Trophoblast cell (in vitro differentiated cells and primary cell): ENCODE measurements at regions not wholly inside any gene's neighbourhood (a gene's known extent, or its start where the extent isn't known, plus 50 kb on each side); places are given as distances from the start of the nearest gene placed in this dataset.

Experiments
- DNase-seq, 2 donors: peaks; one replicate each; pipeline ENCODE4 v3.0.0-alpha.2; 2016
- H2AFZ ChIP-seq: 2 replicates; pipeline ENCODE4 v1.6.1; 2013; ENCODE audit warnings: low read length, moderate library complexity, mild to moderate bottlenecking; ENCODE audit not compliant: insufficient read depth, poor library complexity
- H2AK5ac ChIP-seq: 2 replicates; pipeline ENCODE4 v1.6.1; 2013; ENCODE audit warnings: mild to moderate bottlenecking, low read length
- H2BK120ac ChIP-seq: 2 replicates; pipeline ENCODE4 v1.6.1; 2013; ENCODE audit warnings: low read length, mild to moderate bottlenecking, moderate library complexity; ENCODE audit not compliant: insufficient read depth, poor library complexity
- H2BK12ac ChIP-seq: 2 replicates; pipeline ENCODE4 v1.6.1; 2013; ENCODE audit warnings: mild to moderate bottlenecking, low read length, moderate library complexity
- H2BK5ac ChIP-seq: 2 replicates; pipeline ENCODE4 v1.6.1; 2013; ENCODE audit warnings: low read length, low read depth, moderate library complexity, mild to moderate bottlenecking; ENCODE audit not compliant: poor library complexity
- H3K14ac ChIP-seq: 2 replicates; pipeline ENCODE4 v1.6.1; 2013; ENCODE audit warnings: mild to moderate bottlenecking, low read length
- H3K18ac ChIP-seq: 2 replicates; pipeline ENCODE4 v1.6.1; 2013; ENCODE audit warnings: mild to moderate bottlenecking, low read length
- H3K23ac ChIP-seq: 2 replicates; pipeline ENCODE4 v1.6.1; 2013; ENCODE audit warnings: low read length
- H3K27ac ChIP-seq: 2 replicates; pipeline ENCODE4 v1.5.1; 2013; ENCODE audit warnings: low read depth, mild to moderate bottlenecking, inconsistent platforms, low read length, moderate library complexity
- H3K27me3 ChIP-seq: 2 replicates; pipeline ENCODE4 v1.6.1; 2013; ENCODE audit warnings: inconsistent platforms, mild to moderate bottlenecking, low read length, moderate library complexity; ENCODE audit not compliant: insufficient read depth
- H3K36me3 ChIP-seq, 2 experiments: 1 replicate in 1 of 2; 2 replicates in 1 of 2; pipeline ENCODE4 v1.6.1; 2013; ENCODE audit warnings: low read length in 2 of 2, mild to moderate bottlenecking in 2 of 2, moderate library complexity in 1 of 2; ENCODE audit not compliant: insufficient read depth in 2 of 2, control insufficient read depth in 1 of 2
- H3K4ac ChIP-seq: 2 replicates; pipeline ENCODE4 v1.6.1; 2013; ENCODE audit warnings: low read depth, mild to moderate bottlenecking, low read length, moderate library complexity
- H3K4me1 ChIP-seq, 2 experiments: 1 replicate in 1 of 2; 2 replicates in 1 of 2; pipeline ENCODE4 v1.6.1; 2013; ENCODE audit warnings: low read length in 2 of 2, mild to moderate bottlenecking in 2 of 2, moderate library complexity in 1 of 2; ENCODE audit not compliant: insufficient read depth in 2 of 2, control insufficient read depth in 1 of 2
- H3K4me2 ChIP-seq: 2 replicates; pipeline ENCODE4 v1.6.1; 2013; ENCODE audit warnings: inconsistent platforms, mild to moderate bottlenecking, low read length, moderate library complexity
- H3K4me3 ChIP-seq: 2 replicates; pipeline ENCODE4 v1.5.1; 2013; ENCODE audit warnings: mild to moderate bottlenecking, low read depth, low read length, inconsistent platforms
- H3K79me1 ChIP-seq: one replicate; pipeline ENCODE4 v1.6.1; 2013; ENCODE audit warnings: low read length
- H3K79me2 ChIP-seq: 2 replicates; pipeline ENCODE4 v1.6.1; 2013; ENCODE audit warnings: low read length, mild to moderate bottlenecking; ENCODE audit not compliant: control insufficient read depth, insufficient read depth, poor library complexity
- H3K9ac ChIP-seq: 2 replicates; pipeline ENCODE4 v1.6.1; 2013; ENCODE audit warnings: mild to moderate bottlenecking, low read length
- H3K9me3 ChIP-seq: 2 replicates; pipeline ENCODE4 v1.6.1; 2013; ENCODE audit warnings: low read depth, mild to moderate bottlenecking, control low read depth, inconsistent platforms, low read length; ENCODE audit not compliant: insufficient read depth
- H4K12ac ChIP-seq: 2 replicates; pipeline ENCODE4 v1.6.1; 2013; ENCODE audit warnings: low read depth, mild to moderate bottlenecking, low read length, moderate library complexity
- H4K8ac ChIP-seq: 2 replicates; pipeline ENCODE4 v1.6.1; 2013; ENCODE audit warnings: low read depth, mild to moderate bottlenecking, low read length, moderate library complexity
- H4K91ac ChIP-seq: one replicate; pipeline ENCODE4 v1.6.1; 2013; ENCODE audit warnings: low read depth, mild to moderate bottlenecking, low read length, moderate library complexity
- WGBS: extraction: QIAGEN DNeasy Blood & Tissue Kit; methylation state at CpG from one replicate; pipeline ENCODE4 v1.1.7; 2013; ENCODE audit warnings: missing lambda C conversion rate; ENCODE audit not compliant: insufficient read length, insufficient coverage; ENCODE audit errors: extremely low coverage; 5-methylcytosine and 5-hydroxymethylcytosine counted together

GRCh38 chr1:228873709-228874108 is 138.4 kb downstream of the RHOU start:
- H3K4me3 ChIP-seq = no peak overlapping the region
- H3K9me3 ChIP-seq = no peaks in the 10 kb centered on the region
- H3K18ac ChIP-seq = no peak overlapping the region
- H2AFZ ChIP-seq = no peak overlapping the region
- H3K4me1 ChIP-seq = peaks cover 17 to 20% of the 10 kb centered on the region in 2 experiments
- H3K14ac ChIP-seq = no peak overlapping the region
- H3K79me2 ChIP-seq = no peaks in the 10 kb centered on the region
- peaks cover 13% of the 10 kb centered on the region for H3K79me1 ChIP-seq
- no peaks in the 10 kb centered on the region for H3K27me3 ChIP-seq
- peak overlapping the region; percentile 17 for H4K8ac ChIP-seq
- peak overlapping the region; percentile 92 for H2BK120ac ChIP-seq
- peak overlapping the region; percentile 80 for H2BK5ac ChIP-seq
- peak overlapping the region; percentile 66 for H3K27ac ChIP-seq
- H3K36me3 ChIP-seq = no peaks in the 10 kb centered on the region
- H3K4ac ChIP-seq = no peak overlapping the region
- WGBS = no CpG with 5 or more reads among the region's 3 CpGs
- no peak overlapping the region for H3K23ac ChIP-seq
- H2BK12ac ChIP-seq = peak overlapping the region; percentile 33
- H3K4me2 ChIP-seq = no peak overlapping the region
- H3K9ac ChIP-seq = no peak overlapping the region
- H2AK5ac ChIP-seq = no peak overlapping the region
- H4K91ac ChIP-seq = peak overlapping the region; percentile 89
- no peak overlapping the region for H4K12ac ChIP-seq
- no peak for DNase-seq

GRCh38 chr1:228875741-228876140 is 140.5 kb downstream of the RHOU start:
- no peak overlapping the region for H2BK120ac ChIP-seq
- H3K18ac ChIP-seq = no peak overlapping the region
- H3K9ac ChIP-seq = no peak overlapping the region
- H2BK12ac ChIP-seq = peak overlapping the region; percentile 65
- no peaks in the 10 kb centered on the region for H3K79me2 ChIP-seq
- H2BK5ac ChIP-seq = no peak overlapping the region
- H4K91ac ChIP-seq = peak overlapping the region; percentile 63
- H3K36me3 ChIP-seq = no peaks in the 10 kb centered on the region
- H3K9me3 ChIP-seq = no peaks in the 10 kb centered on the region
- H3K79me1 ChIP-seq = peaks cover 13% of the 10 kb centered on the region
- no peak overlapping the region for H3K4ac ChIP-seq
- H3K4me1 ChIP-seq = peaks cover 17% of the 10 kb centered on the region in 2 experiments
- H3K4me2 ChIP-seq = no peak overlapping the region
- H3K27me3 ChIP-seq = no peaks in the 10 kb centered on the region
- no peak overlapping the region for H3K23ac ChIP-seq
- no peak overlapping the region for H2AFZ ChIP-seq
- H2AK5ac ChIP-seq = peak overlapping the region; percentile 2
- DNase-seq = no peak
- H3K27ac ChIP-seq = no peak overlapping the region
- no CpG with 5 or more reads among the region's 3 CpGs for WGBS
- no peak overlapping the region for H4K8ac ChIP-seq
- no peak overlapping the region for H4K12ac ChIP-seq
- no peak overlapping the region for H3K4me3 ChIP-seq
- H3K14ac ChIP-seq = no peak overlapping the region

- no peak overlapping the region for H3K4me2 ChIP-seq
- H3K23ac ChIP-seq = no peak overlapping the region
- H3K9ac ChIP-seq = no peak overlapping the region
- no CpG with 5 or more reads among the region's 4 CpGs for WGBS
- H4K8ac ChIP-seq = no peak overlapping the region
- H2BK12ac ChIP-seq = no peak overlapping the region
- H3K4me3 ChIP-seq = no peak overlapping the region
- H3K36me3 ChIP-seq = no peaks in the 10 kb centered on the region
- H3K4me1 ChIP-seq = peaks cover 16 to 17% of the 10 kb centered on the region in 2 experiments
- no peak overlapping the region for H4K91ac ChIP-seq
- peaks cover 13% of the 10 kb centered on the region for H3K79me1 ChIP-seq
- no peak overlapping the region for H3K27ac ChIP-seq
- H3K79me2 ChIP-seq = no peaks in the 10 kb centered on the region
- no peak overlapping the region for H2AFZ ChIP-seq
- H3K27me3 ChIP-seq = no peaks in the 10 kb centered on the region
- no peak overlapping the region for H3K4ac ChIP-seq
- H2AK5ac ChIP-seq = peak overlapping the region; percentile 2
- H2BK5ac ChIP-seq = no peak overlapping the region
- H3K9me3 ChIP-seq = no peaks in the 10 kb centered on the region
- H3K18ac ChIP-seq = no peak overlapping the region
- H4K12ac ChIP-seq = no peak overlapping the region
- no peak overlapping the region for H3K14ac ChIP-seq
- no peak for DNase-seq
- no peak overlapping the region for H2BK120ac ChIP-seq
These were observed 140.9 kb downstream of the RHOU start for GRCh38 chr1:228876187-228876586.

- Histone ChIP-seq H3K9me3 (peaks cover under 1% of the 10 kb centered on the region), H3K9ac (no peak overlapping the region), H3K23ac (no peak overlapping the region), H3K18ac (no peak overlapping the region), H3K79me2 (no peaks in the 10 kb centered on the region), H2BK120ac (no peak overlapping the region), H4K12ac (no peak overlapping the region), H4K8ac (no peak overlapping the region), H3K79me1 (peaks cover 4% of the 10 kb centered on the region), H3K14ac (no peak overlapping the region), H2AK5ac (no peak overlapping the region), H3K27me3 (no peaks in the 10 kb centered on the region), H3K4me1 (peaks cover 4 to 7% of the 10 kb centered on the region in 2 experiments), H2BK5ac (no peak overlapping the region), H4K91ac (no peak overlapping the region), H3K36me3 (no peaks in the 10 kb centered on the region), H3K27ac (no peak overlapping the region), H2AFZ (no peak overlapping the region), H3K4me2 (no peak overlapping the region), H2BK12ac (no peak overlapping the region), H3K4ac (no peak overlapping the region), H3K4me3 (no peak overlapping the region)
- DNase-seq = no peak
- WGBS = no CpG with 5 or more reads among the region's 2 CpGs
These were observed 143.9 kb downstream of the RHOU start for GRCh38 chr1:228879164-228879563.
